Activated T-helper 9 cell treated with anti-CD3 and anti-CD28 coated beads, Interleukin-2, amount 50 U/mL, for 16 hours (primary cell): ENCODE measurements at regions not wholly inside any gene's neighbourhood (a gene's known extent, or its start where the extent isn't known, plus 50 kb on each side); places are given as distances from the start of the nearest gene placed in this dataset.
A peak's percentile ranks its signal among the peaks of the same experiment; 100 is the strongest.
"Not testable (repeated sequence)": the region's sequence is repeated elsewhere in the genome, so short reads cannot be mapped to it uniquely, and the experiment has no call there.

ENCODE experiments used
- DNase-seq: peaks from one replicate; pipeline ENCODE4 v3.0.0-alpha.2; 2020; ENCODE audit warnings: low read depth

DNA sequence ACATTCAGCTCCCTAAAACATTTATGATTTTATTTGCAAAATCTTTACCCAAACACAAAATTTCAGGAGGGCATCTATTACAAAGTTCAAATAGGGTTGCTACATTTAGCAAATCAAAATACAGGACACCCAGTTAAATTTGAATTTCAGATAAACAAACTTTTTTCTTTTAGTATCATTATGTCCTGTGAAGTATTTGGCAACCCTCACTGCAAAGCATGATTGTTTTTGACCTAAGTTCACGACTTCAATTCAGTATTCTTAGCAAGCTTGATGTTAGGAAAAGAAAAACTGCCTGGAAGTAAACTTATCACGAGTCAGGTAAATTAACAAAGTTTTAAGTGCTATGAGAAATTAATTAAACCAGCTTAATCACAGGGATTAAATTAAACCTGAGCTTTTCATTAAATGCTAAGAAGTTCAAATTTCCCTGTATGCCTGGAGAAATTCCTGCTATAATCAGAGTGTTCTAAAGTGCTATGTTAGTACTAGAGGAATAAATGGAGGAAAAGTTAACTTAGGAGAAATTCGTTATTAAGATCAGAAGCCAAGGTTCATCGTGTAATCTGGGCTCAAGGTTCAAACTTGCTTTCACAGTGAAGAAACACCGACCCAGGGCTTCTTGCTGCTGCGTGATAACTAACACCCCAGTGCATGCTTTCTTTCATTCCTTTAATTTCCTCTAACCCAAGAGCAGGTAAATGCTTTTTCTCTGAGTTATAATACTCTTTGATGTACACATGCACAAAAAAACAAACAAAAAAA is 298.1 kb downstream of the FOXO1 start:
- DNase-seq, result no peak

GRCh38 chr13:40370661-40371060 is 295.8 kb downstream of the FOXO1 start:
- no peak for DNase-seq

GRCh38 chr13:40371531-40372125 is 294.8 kb downstream of the FOXO1 start:
- DNase-seq, result no peak

DNA sequence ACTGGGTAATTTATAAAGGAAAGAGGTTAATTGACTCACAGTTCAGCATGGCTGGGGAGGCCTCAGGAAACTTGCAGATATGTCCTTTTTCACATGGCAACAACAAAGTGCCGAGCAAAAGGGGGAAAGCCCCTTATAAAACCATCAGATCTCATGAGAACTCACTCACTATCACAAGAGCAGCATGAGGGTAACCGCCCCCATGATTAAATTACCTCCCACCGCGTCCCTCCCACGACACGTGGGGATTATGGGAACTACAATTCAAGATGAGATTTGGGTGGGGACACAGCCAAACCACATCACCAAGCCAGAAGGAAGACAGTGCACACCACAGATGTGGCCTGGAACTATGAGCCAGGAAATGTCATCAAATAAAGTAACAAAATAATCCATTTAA is 292.8 kb downstream of the FOXO1 start:
- not testable (repeated sequence) for DNase-seq

DNA sequence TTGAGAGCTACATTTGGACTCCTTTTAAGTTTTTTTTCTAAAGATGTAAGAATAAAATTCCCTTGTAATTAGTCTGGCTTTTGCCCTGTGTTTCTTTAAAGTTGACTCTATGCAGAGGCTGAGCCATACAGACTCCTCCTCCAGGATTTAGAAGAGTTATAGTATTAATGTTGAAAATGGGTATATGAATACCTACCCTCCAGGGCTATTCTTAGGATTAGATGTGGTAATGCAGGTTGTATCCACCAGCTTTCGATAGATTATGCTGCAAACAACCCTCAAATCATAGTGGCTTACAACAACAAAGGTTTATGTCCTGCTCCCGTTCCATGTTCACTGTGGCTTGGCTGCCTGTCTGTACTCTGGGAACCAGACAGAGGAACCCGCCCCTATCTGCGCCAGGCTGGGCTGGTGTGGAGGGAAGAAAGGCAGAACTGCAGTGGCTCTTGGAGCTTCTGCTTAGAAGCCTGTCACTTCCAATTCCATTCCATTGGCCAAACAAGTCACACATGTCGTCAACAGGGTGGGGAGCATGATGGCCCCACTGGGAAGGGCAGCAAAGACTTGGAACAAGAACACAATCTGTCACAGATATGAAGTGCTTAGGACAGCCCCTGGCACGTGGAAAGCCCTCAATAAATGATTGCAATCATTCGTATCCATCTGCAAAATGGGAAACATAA is 290.8 kb downstream of the FOXO1 start:
- no peak for DNase-seq

DNA sequence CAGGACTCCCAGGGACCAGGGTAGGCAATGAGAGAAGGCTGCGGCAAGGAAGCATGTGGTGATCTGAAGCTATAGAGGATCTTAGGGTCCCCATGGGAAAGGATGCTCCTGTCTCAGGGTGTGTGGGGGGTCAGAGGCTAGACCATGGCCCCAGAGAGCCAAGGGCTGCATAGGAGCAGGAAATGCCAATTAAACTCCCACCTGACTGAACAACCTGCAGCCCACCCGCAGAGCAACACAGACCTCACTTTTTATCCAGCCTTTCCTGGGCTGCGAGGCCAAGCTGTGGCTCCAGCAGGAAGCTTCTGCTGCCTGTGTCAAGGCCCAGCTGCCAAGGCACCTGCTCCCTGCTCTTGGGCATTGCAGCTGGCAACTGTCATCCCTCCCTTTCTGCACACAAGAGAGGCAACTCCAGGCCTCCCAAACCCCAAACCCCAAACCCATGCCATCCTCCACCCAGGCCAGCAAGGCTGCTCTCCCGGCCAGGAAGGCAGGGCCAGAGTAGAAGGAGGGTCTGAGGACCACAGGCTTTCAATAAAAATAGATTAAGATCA is 290.1 kb downstream of the FOXO1 start:
- DNase-seq, result no peak

GRCh38 chr13:40376867-40377535 is 289.4 kb downstream of the FOXO1 start:
- DNase-seq, result no peak

DNA sequence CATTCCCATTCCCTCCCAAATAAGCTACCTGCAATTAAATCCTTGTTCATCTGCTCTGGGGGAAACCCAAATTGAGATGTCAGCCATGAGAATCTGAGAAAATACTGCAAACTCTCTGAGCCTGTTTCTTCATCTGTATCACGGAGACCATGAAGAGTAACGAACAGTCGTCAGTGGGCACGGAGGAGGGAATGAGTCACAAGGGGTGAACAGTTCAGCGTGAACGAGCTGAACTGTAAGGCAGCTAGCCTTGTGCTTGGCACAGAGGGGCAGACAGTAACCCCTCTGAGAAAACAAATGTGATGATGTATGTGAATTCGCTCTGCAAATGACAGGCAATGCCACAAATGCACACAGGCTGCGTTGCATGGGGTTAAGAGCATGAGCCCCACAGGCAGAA is 288.7 kb downstream of the FOXO1 start:
- DNase-seq, result no peak

GRCh38 chr13:40379196-40379595 is 287.2 kb downstream of the FOXO1 start:
- DNase-seq, result no peak

DNA sequence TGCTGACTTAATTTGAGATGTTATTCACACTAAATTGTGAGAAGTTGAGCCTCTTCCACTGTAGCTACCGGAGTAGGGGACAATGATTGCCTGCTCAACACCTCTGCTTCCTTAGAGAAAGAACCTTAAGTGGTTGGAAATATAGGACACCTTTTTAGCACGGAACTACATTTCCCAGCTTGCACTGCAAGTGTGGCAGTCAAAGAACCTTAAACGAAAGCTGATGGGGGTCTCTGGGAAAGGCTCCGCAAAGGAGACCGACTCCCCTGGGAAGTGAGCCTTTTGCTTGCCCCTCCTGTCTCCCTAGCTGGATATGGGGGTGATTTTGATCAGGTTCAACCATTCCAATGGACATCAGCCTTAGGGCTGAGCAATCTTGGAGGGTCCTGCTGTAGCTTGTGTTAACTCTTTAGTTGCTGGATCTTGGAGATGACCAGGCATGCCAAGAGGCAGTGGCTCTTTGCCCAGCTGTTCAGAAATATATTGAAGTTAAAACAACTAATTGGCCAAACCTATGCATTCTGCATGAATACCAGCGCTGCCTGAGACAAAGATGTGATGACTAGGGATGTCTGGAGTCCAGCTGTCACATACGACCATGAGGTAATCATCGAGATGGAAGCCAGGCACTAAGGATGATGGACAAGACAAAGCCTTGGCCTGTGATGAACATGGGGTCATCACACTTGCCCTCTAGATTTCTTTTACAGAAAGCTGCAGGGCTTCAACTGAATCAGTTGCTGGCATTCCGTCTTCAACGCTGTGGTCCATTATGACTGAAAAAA is 286.5 kb downstream of the FOXO1 start:
- DNase-seq, result no peak

DNA sequence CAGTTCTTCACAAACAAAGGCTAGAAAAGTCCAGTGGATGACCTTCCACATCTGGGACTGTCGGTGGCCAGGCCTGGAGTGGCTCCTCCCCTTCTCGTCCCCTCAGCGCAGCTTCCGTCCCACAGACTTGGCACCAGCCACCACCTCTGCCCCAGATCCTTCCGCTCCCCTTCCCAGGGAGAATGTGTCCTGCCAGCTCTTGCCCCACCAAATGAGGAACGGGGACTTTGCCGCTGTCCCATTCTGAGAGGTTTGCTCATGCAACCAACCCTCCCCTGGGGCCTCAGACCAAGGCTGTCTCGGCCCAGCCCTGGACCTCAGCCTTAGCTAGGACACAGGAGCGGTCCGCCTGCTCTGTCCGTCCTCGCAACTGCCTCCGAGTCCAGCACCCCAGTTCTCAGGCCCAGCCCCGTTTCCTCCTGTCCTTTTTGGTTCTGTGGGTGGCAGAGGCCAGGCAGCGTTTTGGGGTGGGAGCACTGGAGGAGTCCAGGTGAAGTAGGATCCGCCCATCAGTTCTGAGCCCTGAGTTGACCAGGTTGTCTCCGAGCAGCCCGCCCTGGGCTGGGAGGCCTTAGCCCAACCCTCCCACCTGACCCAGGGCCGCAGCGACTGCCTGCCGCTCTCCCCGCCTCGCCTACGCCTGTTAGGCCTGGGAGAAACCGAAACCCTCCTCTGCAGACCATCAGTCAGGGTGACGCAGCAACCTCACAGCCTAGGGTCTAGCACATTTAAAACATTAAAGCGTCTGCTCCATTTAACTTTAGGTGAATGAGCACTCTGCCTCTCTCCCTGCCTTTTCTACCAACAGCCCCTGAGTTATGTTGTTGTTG is 284.3 kb downstream of the FOXO1 start:
- no peak for DNase-seq

GRCh38 chr13:40383132-40383531 is 283.3 kb downstream of the FOXO1 start:
- DNase-seq, result no peak

- no peak for DNase-seq
Measured at GRCh38 chr13:40383885-40384284, 282.6 kb downstream of the FOXO1 start.

GRCh38 chr13:40384976-40385857 is 281.2 kb downstream of the FOXO1 start:
- DNase-seq, result no peak

DNA sequence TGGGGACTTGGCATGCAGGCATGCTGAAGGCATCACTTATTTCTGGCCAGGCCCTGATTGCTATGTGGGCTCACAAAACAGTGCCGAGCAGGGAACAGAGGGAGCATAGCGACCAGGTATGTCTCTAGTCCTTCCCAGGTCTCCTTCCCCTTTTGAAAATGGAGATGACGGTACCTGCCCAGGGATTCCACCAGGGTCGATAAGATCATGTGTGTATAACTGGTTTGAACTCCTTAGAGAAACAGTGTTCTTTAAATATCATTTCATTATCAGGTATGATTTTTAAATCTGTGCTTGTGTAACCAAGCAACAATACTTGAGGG is 280.6 kb downstream of the FOXO1 start:
- no peak for DNase-seq

GRCh38 chr13:40386586-40386985 is 279.9 kb downstream of the FOXO1 start:
- no peak for DNase-seq

- DNase-seq, result no peak
Measured at GRCh38 chr13:40387775-40388174, 278.7 kb downstream of the FOXO1 start.

DNA sequence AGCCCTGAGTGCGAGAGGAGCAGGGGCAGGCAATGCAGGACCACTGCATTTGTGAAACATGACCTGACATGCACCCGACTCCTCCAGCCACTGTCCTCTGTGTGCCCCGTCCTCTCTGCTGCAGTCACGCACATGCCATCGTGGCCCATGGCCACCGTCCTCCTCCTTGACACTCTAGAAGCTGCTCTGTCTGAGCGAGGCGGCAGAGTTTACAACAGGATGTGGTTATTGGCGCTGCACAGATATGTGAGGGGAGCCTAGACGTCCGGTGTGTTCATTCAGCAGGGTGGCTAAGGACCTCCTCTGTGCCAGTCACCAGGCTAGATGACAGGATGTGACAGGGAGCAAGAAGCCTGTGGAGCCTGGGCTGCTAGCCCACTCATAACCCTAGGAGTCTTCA is 277.8 kb downstream of the FOXO1 start:
- DNase-seq, result peak; percentile 45

GRCh38 chr13:40389081-40389641 is 277.3 kb downstream of the FOXO1 start:
- no peak for DNase-seq
